ENCODE measurements at regions not wholly inside any gene's neighbourhood (a gene's known extent, or its start where the extent isn't known, plus 50 kb on each side); places are given as distances from the start of the nearest gene placed in this dataset.

DNA sequence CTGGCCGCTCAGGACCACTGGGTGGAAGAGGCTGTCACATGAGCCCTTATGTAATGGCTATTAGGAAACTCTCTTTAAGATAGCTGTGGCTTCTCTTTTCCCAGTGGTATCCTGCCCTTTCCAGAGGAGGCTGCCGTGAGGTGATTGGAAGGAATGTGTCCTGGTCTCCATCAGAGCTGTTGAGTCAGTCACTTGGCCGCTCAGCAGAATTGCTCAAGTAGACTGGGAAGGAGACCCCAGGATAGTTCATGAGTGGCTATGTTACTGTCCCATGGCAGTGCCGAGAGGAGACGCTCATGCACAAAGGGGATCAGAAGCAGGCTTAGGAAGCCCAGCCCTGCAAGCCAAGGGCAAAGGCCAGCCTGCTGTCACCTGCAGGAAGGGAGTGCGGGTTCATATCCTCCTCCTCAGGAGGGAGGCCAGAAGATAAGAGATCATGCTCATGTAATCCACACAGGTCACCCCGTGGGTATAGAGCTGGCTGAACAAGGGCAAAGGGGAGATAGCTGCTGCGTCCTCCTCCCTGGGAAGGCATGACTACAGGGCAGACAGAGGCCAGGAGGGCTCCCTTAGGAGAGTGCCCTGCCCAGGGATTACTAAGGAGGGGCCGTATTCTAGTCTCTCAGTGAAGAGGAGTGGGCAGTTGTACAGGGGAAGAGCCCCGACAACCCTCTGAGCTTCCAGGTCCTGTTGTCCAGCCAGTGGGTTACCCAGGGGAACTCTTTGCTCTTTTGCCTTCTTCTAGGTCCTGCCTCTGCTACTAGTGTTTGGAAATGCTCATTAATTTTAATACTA, 137.0 kb upstream of the MAX start:
- H3K36me3 ChIP-seq, result no peaks in the 10 kb centered on the region
- H3K9me3 ChIP-seq, result no peaks in the 10 kb centered on the region
- WGBS, 2 donors, result 78 to 79% methylated on average over 10 of the region's 10 CpGs
- H3K27me3 ChIP-seq, result no peaks in the 10 kb centered on the region
- no peak for TF ChIP-seq CTCF (IDR thresholded peaks at IDR 0.05)
- H3K4me3 ChIP-seq, result no peak overlapping the region
- intact Hi-C loops (cut with DNase I), result loop anchor here in 1 of 3 donors (10.0 kb wide), 1 partner anchor 55 kb away; no protein-coding TSS in a partner anchor
- H3K4me1 ChIP-seq, result no peaks in the 10 kb centered on the region
- DNase-seq (no peak), ATAC-seq (peak in 3 of 4 donors; percentile 48 to 54 (median 48)), FAIRE-seq (no peak)
- no peak overlapping the region for H3K27ac ChIP-seq

GRCh38 chr14:65239938-65240296, 137.6 kb upstream of the MAX start:
- ATAC-seq, result no peak
- no peak for TF ChIP-seq CTCF (IDR thresholded peaks at IDR 0.05)

GRCh38 chr14:65241125-65241752, 138.9 kb upstream of the MAX start:
- intact Hi-C loops (cut with DNase I), result no loop called here
- Histone ChIP-seq H3K4me1 (no peaks in the 10 kb centered on the region), H3K27ac (no peak overlapping the region), H3K36me3 (no peaks in the 10 kb centered on the region), H3K27me3 (no peaks in the 10 kb centered on the region), H3K4me3 (no peak overlapping the region), H3K9me3 (no peaks in the 10 kb centered on the region)
- ATAC-seq (no peak), FAIRE-seq (no peak), DNase-seq (no peak)
- WGBS, 2 donors, result 89 to 93% methylated on average over 9 of the region's 9 CpGs
- no peak for TF ChIP-seq CTCF (IDR thresholded peaks at IDR 0.05)

More at GRCh38 chr14:65239938-65240296, 137.6 kb upstream of the MAX start:
- Histone ChIP-seq H3K36me3 (no peaks in the 10 kb centered on the region), H3K9me3 (no peaks in the 10 kb centered on the region), H3K27me3 (no peaks in the 10 kb centered on the region), H3K4me1 (no peaks in the 10 kb centered on the region), H3K4me3 (no peak overlapping the region), H3K27ac (no peak overlapping the region)
- DNase-seq (no peak), FAIRE-seq (no peak)
- intact Hi-C loops (cut with DNase I), result loop anchor here in 1 of 3 donors (10.0 kb wide), 1 partner anchor 55 kb away; no protein-coding TSS in a partner anchor
- WGBS, 2 donors, result 96 to 100% methylated on average over 1 of the region's 1 CpG

DNA sequence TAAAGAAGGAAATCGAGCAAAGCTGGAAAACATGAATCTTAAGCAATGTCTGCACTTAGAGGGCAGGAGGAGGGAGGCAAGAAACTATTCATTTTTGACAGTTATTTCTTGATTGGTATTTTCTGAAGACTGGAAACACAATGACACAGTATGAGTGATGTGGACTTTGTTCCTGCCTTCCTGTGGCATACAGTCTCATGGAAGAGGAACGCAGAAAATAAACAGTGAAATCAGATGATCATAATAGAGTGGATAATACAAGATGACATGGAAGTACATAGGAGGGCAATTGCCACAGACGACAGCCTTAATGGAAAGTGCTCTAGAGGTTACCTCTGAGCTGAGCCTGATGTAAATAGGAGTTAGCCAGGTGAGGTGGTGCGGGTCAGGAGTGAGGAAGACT, 140.4 kb upstream of the MAX start:
- FAIRE-seq (no peak), DNase-seq (peak in 1 of 6 donors; percentile 8), ATAC-seq (no peak)
- Histone ChIP-seq H3K27me3 (no peaks in the 10 kb centered on the region), H3K27ac (no peak overlapping the region), H3K36me3 (no peaks in the 10 kb centered on the region), H3K4me1 (no peaks in the 10 kb centered on the region), H3K4me3 (no peak overlapping the region), H3K9me3 (no peaks in the 10 kb centered on the region)
- no peak for TF ChIP-seq CTCF (IDR thresholded peaks at IDR 0.05)
- WGBS, 2 donors, result 70% methylated on average over 4 of the region's 4 CpGs
- intact Hi-C loops (cut with DNase I), result no loop called here

All from pancreas (tissue), 10 donors.